GM23338 (cell line): ENCODE measurements at regions not wholly inside any gene's neighbourhood (a gene's known extent, or its start where the extent isn't known, plus 50 kb on each side); places are given as distances from the start of the nearest gene placed in this dataset.

ENCODE experiments used
- ATAC-seq: fragments of 200-7000 bp; cut with Tn5 transposase; 3 replicates; pipeline ENCODE4 v1.9.1; 2020
- DNase-seq: peaks from one replicate; pipeline ENCODE4 v3.0.0-alpha.2; 2015; ENCODE audit warnings: low spot score
- H2AFZ ChIP-seq: fragments of 200-600 bp; sonication (generic); 2 replicates; pipeline ENCODE4 v1.8.0; 2016; ENCODE audit warnings: antibody characterized with exemption, mild to moderate bottlenecking, moderate library complexity
- H3F3A ChIP-seq: fragments of 200-600 bp; sonication (generic); replicated peaks from 2 replicates; pipeline ENCODE4 v1.8.0; 2017; ENCODE audit warnings: antibody characterized with exemption, mixed run types, low read depth
- H3K27ac ChIP-seq: fragments of 200-600 bp; sonication (generic); 2 replicates; pipeline ENCODE4 v1.6.1; 2016; ENCODE audit warnings: low read depth
- H3K27me3 ChIP-seq: fragments of 200-600 bp; sonication (generic); 2 replicates; pipeline ENCODE4 v1.8.0; 2016; ENCODE audit warnings: mild to moderate bottlenecking, mixed run types, moderate library complexity; ENCODE audit not compliant: insufficient read depth
- H3K36me3 ChIP-seq: fragments of 200-600 bp; sonication (generic); 2 replicates; pipeline ENCODE4 v1.8.0; 2016; ENCODE audit warnings: mild to moderate bottlenecking; ENCODE audit not compliant: insufficient read depth
- H3K4me1 ChIP-seq: fragments of 200-600 bp; sonication (generic); 2 replicates; pipeline ENCODE4 v1.8.0; 2016; ENCODE audit warnings: mild to moderate bottlenecking, moderate library complexity; ENCODE audit not compliant: insufficient read depth
- H3K4me2 ChIP-seq: fragments of 200-600 bp; sonication (generic); 2 replicates; pipeline ENCODE4 v1.7.1; 2017; ENCODE audit warnings: mixed run types
- H3K4me3 ChIP-seq: fragments of 200-600 bp; sonication (generic); 2 replicates; pipeline ENCODE4 v1.6.1; 2016; ENCODE audit warnings: mixed run types
- H3K79me2 ChIP-seq: fragments of 200-600 bp; sonication (generic); replicated peaks from 2 replicates; pipeline ENCODE4 v1.8.0; 2017; ENCODE audit warnings: mild to moderate bottlenecking; ENCODE audit not compliant: insufficient read depth
- H3K9me2 ChIP-seq: fragments of 200-600 bp; sonication (generic); 2 replicates; pipeline ENCODE4 v1.8.0; 2017; ENCODE audit not compliant: insufficient read depth
- H4K20me1 ChIP-seq: fragments of 200-600 bp; sonication (generic); replicated peaks from 2 replicates; pipeline ENCODE4 v1.8.0; 2017; ENCODE audit warnings: mild to moderate bottlenecking; ENCODE audit not compliant: insufficient read depth
- H3K27ac Mint-ChIP-seq: 2 replicates; pipeline ENCODE4 v1.8.0; 2020; ENCODE audit warnings: inconsistent platforms, mild to moderate bottlenecking, moderate library complexity, mixed read lengths
- H3K27me3 Mint-ChIP-seq: 3 replicates; pipeline ENCODE4 v1.8.0; 2022; ENCODE audit warnings: low read depth, mild to moderate bottlenecking, moderate library complexity, mixed read lengths, inconsistent platforms; ENCODE audit not compliant: insufficient read depth, poor library complexity
- H3K36me3 Mint-ChIP-seq: 3 replicates; pipeline ENCODE4 v1.8.0; 2021; ENCODE audit warnings: low read depth, mild to moderate bottlenecking, inconsistent platforms, moderate library complexity, mixed read lengths
- H3K4me1 Mint-ChIP-seq: 3 replicates; pipeline ENCODE4 v1.8.0; 2020; ENCODE audit warnings: mild to moderate bottlenecking, inconsistent platforms, mixed read lengths
- H3K4me3 Mint-ChIP-seq: 3 replicates; pipeline ENCODE4 v1.8.0; 2021; ENCODE audit warnings: moderate library complexity, mild to moderate bottlenecking, inconsistent platforms, mixed read lengths
- H3K9me3 Mint-ChIP-seq: 3 replicates; pipeline ENCODE4 v1.8.0; 2020; ENCODE audit warnings: moderate library complexity, mild to moderate bottlenecking, inconsistent platforms, mixed read lengths
- EZH2 ChIP-seq: fragments of 200-600 bp; sonication (generic); IDR thresholded peaks from one replicate; pipeline ENCODE4 v1.8.0; 2017; ENCODE audit warnings: antibody characterized with exemption, mild to moderate bottlenecking, low read depth; ENCODE audit not compliant: unreplicated experiment
- EZH2phosphoT487 ChIP-seq: fragments of 200-600 bp; sonication (generic); IDR thresholded peaks from one replicate; pipeline ENCODE4 v1.8.1; 2018; ENCODE audit warnings: antibody characterized with exemption; ENCODE audit not compliant: unreplicated experiment
- JUNB ChIP-seq: IDR thresholded peaks from one replicate; pipeline ENCODE4 v1.6.1; 2016; ENCODE audit warnings: antibody characterized with exemption; ENCODE audit not compliant: unreplicated experiment
- NANOG ChIP-seq: IDR thresholded peaks from 2 replicates; pipeline ENCODE4 v1.6.1; 2016; ENCODE audit warnings: antibody characterized with exemption, borderline replicate concordance
- POLR2AphosphoS5 ChIP-seq: IDR thresholded peaks from 2 replicates; pipeline ENCODE4 v1.6.1; 2016; ENCODE audit warnings: antibody characterized with exemption, low read depth
- STAT1 ChIP-seq: IDR thresholded peaks from one replicate; pipeline ENCODE4 v1.6.1; 2016; ENCODE audit warnings: antibody characterized with exemption; ENCODE audit not compliant: unreplicated experiment
- ZNF114 ChIP-seq: fragments of 250-450 bp; sonication (Bioruptor Pico); IDR thresholded peaks from 2 replicates; pipeline ENCODE4 v1.5.0; 2020; ENCODE audit warnings: mild to moderate bottlenecking, moderate library complexity
- ZNF331 ChIP-seq: fragments of 250-450 bp; sonication (Bioruptor Pico); IDR thresholded peaks from 2 replicates; pipeline ENCODE4 v1.5.0; 2020; ENCODE audit warnings: low read depth, mild to moderate bottlenecking, moderate library complexity
- TF ChIP-seq, protein P1 (sequence below): IDR thresholded peaks from 2 replicates; pipeline ENCODE4 v1.6.1; 2016; ENCODE audit warnings: antibody characterized with exemption
- TF ChIP-seq, protein P2 (sequence below): fragments of 250-450 bp; sonication (Bioruptor Pico); IDR thresholded peaks from 2 replicates; pipeline ENCODE4 v1.5.0; 2020; ENCODE audit warnings: mild to moderate bottlenecking, moderate library complexity
- TF ChIP-seq, protein P3 (sequence below): IDR thresholded peaks from one replicate; pipeline ENCODE4 v1.6.1; 2018; ENCODE audit warnings: antibody characterized with exemption; ENCODE audit not compliant: unreplicated experiment
- TF ChIP-seq, protein P4 (sequence below), 2 experiments: fragments of 200-600 bp in 1 of 2; sonication (generic) in 1 of 2; conservative IDR thresholded peaks; 2 replicates each; pipeline versions ENCODE4 v1.5.1 to v1.6.1; 2016 to 2017; ENCODE audit warnings: antibody characterized with exemption in 2 of 2, low read depth in 2 of 2, mild to moderate bottlenecking in 2 of 2, moderate library complexity in 1 of 2

DNA sequence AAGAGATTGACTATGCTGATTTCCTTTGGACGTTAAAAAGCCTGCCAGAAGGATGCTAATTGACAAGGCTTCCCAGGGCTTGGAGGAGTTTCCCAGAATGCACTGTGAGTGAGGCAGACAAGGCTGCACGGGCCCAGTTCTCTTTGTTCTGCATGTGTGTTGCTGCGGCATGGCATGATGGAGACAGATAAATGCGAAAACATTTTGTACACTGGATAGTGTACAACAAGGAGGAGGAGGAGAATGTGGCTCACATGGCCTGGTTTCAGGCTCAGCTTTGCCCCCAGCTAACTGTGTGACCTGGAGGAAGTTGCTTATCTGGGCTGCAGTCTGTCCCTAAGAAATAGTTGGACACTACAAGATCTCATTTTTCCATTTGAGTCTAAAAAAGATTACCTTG, 135.5 kb upstream of the CPEB4 start:
- peaks cover 19% of the 10 kb centered on the region for H3K4me1 ChIP-seq
- H3K4me3 ChIP-seq: no peak overlapping the region
- Mint-ChIP-seq H3K4me1 (peaks cover 22% of the 10 kb centered on the region), H3K36me3 (no peaks in the 10 kb centered on the region), H3K27ac (no peak overlapping the region), H3K4me3 (no peak overlapping the region), H3K27me3 (peaks cover 4% of the 10 kb centered on the region), H3K9me3 (no peaks in the 10 kb centered on the region; the same call in 2 of the 3 replicates)
- DNase-seq: no peak
- no peaks in the 10 kb centered on the region for H3F3A ChIP-seq
- no peaks in the 10 kb centered on the region for H4K20me1 ChIP-seq
- H3K9me2 ChIP-seq: 0 out of 2 replicates have a peak, but pooled peaks cover 9% of the 10 kb centered on the region
- no peaks in the 10 kb centered on the region for H3K36me3 ChIP-seq
- TF ChIP-seq, protein P1, sequence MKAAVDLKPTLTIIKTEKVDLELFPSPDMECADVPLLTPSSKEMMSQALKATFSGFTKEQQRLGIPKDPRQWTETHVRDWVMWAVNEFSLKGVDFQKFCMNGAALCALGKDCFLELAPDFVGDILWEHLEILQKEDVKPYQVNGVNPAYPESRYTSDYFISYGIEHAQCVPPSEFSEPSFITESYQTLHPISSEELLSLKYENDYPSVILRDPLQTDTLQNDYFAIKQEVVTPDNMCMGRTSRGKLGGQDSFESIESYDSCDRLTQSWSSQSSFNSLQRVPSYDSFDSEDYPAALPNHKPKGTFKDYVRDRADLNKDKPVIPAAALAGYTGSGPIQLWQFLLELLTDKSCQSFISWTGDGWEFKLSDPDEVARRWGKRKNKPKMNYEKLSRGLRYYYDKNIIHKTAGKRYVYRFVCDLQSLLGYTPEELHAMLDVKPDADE: no peak
- TF ChIP-seq NANOG (no peak), ZNF114 (CRISPR knock-in tag) (no peak), STAT1 (no peak), JUNB (no peak), EZH2phosphoT487 (no peak), ZNF331 (CRISPR knock-in tag) (no peak), EZH2 (no peak), POLR2AphosphoS5 (no peak)
- TF ChIP-seq, protein P2, sequence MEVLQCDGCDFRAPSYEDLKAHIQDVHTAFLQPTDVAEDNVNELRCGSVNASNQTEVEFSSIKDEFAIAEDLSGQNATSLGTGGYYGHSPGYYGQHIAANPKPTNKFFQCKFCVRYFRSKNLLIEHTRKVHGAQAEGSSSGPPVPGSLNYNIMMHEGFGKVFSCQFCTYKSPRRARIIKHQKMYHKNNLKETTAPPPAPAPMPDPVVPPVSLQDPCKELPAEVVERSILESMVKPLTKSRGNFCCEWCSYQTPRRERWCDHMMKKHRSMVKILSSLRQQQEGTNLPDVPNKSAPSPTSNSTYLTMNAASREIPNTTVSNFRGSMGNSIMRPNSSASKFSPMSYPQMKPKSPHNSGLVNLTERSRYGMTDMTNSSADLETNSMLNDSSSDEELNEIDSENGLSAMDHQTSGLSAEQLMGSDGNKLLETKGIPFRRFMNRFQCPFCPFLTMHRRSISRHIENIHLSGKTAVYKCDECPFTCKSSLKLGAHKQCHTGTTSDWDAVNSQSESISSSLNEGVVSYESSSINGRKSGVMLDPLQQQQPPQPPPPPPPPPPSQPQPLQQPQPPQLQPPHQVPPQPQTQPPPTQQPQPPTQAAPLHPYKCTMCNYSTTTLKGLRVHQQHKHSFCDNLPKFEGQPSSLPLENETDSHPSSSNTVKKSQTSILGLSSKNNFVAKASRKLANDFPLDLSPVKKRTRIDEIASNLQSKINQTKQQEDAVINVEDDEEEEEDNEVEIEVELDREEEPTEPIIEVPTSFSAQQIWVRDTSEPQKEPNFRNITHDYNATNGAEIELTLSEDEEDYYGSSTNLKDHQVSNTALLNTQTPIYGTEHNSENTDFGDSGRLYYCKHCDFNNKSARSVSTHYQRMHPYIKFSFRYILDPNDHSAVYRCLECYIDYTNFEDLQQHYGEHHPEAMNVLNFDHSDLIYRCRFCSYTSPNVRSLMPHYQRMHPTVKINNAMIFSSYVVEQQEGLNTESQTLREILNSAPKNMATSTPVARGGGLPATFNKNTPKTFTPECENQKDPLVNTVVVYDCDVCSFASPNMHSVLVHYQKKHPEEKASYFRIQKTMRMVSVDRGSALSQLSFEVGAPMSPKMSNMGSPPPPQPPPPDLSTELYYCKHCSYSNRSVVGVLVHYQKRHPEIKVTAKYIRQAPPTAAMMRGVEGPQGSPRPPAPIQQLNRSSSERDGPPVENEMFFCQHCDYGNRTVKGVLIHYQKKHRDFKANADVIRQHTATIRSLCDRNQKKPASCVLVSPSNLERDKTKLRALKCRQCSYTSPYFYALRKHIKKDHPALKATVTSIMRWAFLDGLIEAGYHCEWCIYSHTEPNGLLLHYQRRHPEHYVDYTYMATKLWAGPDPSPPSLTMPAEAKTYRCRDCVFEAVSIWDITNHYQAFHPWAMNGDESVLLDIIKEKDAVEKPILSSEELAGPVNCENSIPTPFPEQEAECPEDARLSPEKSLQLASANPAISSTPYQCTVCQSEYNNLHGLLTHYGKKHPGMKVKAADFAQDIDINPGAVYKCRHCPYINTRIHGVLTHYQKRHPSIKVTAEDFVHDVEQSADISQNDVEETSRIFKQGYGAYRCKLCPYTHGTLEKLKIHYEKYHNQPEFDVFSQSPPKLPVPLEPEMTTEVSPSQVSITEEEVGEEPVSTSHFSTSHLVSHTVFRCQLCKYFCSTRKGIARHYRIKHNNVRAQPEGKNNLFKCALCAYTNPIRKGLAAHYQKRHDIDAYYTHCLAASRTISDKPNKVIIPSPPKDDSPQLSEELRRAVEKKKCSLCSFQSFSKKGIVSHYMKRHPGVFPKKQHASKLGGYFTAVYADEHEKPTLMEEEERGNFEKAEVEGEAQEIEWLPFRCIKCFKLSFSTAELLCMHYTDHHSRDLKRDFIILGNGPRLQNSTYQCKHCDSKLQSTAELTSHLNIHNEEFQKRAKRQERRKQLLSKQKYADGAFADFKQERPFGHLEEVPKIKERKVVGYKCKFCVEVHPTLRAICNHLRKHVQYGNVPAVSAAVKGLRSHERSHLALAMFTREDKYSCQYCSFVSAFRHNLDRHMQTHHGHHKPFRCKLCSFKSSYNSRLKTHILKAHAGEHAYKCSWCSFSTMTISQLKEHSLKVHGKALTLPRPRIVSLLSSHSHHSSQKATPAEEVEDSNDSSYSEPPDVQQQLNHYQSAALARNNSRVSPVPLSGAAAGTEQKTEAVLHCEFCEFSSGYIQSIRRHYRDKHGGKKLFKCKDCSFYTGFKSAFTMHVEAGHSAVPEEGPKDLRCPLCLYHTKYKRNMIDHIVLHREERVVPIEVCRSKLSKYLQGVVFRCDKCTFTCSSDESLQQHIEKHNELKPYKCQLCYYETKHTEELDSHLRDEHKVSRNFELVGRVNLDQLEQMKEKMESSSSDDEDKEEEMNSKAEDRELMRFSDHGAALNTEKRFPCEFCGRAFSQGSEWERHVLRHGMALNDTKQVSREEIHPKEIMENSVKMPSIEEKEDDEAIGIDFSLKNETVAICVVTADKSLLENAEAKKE (CRISPR knock-in tag): no peak
- TF ChIP-seq, protein P3, sequence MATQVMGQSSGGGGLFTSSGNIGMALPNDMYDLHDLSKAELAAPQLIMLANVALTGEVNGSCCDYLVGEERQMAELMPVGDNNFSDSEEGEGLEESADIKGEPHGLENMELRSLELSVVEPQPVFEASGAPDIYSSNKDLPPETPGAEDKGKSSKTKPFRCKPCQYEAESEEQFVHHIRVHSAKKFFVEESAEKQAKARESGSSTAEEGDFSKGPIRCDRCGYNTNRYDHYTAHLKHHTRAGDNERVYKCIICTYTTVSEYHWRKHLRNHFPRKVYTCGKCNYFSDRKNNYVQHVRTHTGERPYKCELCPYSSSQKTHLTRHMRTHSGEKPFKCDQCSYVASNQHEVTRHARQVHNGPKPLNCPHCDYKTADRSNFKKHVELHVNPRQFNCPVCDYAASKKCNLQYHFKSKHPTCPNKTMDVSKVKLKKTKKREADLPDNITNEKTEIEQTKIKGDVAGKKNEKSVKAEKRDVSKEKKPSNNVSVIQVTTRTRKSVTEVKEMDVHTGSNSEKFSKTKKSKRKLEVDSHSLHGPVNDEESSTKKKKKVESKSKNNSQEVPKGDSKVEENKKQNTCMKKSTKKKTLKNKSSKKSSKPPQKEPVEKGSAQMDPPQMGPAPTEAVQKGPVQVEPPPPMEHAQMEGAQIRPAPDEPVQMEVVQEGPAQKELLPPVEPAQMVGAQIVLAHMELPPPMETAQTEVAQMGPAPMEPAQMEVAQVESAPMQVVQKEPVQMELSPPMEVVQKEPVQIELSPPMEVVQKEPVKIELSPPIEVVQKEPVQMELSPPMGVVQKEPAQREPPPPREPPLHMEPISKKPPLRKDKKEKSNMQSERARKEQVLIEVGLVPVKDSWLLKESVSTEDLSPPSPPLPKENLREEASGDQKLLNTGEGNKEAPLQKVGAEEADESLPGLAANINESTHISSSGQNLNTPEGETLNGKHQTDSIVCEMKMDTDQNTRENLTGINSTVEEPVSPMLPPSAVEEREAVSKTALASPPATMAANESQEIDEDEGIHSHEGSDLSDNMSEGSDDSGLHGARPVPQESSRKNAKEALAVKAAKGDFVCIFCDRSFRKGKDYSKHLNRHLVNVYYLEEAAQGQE: no peak
- TF ChIP-seq, protein P4, sequence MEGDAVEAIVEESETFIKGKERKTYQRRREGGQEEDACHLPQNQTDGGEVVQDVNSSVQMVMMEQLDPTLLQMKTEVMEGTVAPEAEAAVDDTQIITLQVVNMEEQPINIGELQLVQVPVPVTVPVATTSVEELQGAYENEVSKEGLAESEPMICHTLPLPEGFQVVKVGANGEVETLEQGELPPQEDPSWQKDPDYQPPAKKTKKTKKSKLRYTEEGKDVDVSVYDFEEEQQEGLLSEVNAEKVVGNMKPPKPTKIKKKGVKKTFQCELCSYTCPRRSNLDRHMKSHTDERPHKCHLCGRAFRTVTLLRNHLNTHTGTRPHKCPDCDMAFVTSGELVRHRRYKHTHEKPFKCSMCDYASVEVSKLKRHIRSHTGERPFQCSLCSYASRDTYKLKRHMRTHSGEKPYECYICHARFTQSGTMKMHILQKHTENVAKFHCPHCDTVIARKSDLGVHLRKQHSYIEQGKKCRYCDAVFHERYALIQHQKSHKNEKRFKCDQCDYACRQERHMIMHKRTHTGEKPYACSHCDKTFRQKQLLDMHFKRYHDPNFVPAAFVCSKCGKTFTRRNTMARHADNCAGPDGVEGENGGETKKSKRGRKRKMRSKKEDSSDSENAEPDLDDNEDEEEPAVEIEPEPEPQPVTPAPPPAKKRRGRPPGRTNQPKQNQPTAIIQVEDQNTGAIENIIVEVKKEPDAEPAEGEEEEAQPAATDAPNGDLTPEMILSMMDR (conservative IDR thresholded peaks at IDR 0.05; ENCODE audit: low read depth in 2 of 2): no peak
- no peak overlapping the region for H3K4me2 ChIP-seq
- no peak overlapping the region for H3K27ac ChIP-seq
- no peaks in the 10 kb centered on the region for H3K27me3 ChIP-seq
- ATAC-seq: no peak
- H3K79me2 ChIP-seq: no peaks in the 10 kb centered on the region
- peak overlapping the region; percentile 91; the same call in 1 of the 2 replicates for H2AFZ ChIP-seq
